Osteocyte (in vitro differentiated cells): ENCODE measurements at regions not wholly inside any gene's neighbourhood (a gene's known extent, or its start where the extent isn't known, plus 50 kb on each side); places are given as distances from the start of the nearest gene placed in this dataset.

Source experiments
- DNase-seq: peaks from one replicate; pipeline ENCODE4 v3.0.0; 2021; ENCODE audit warnings: mixed read lengths; ENCODE audit not compliant: unreplicated experiment; ENCODE audit errors: extremely low spot score
- H3K27ac Mint-ChIP-seq: one replicate; pipeline ENCODE4 v1.8.0; 2021; ENCODE audit warnings: mild to moderate bottlenecking, mixed read lengths; ENCODE audit not compliant: unreplicated experiment
- H3K27me3 Mint-ChIP-seq: one replicate; pipeline ENCODE4 v1.8.0; 2021; ENCODE audit warnings: mixed read lengths; ENCODE audit not compliant: unreplicated experiment
- H3K36me3 Mint-ChIP-seq: one replicate; pipeline ENCODE4 v1.8.0; 2021; ENCODE audit warnings: mixed read lengths; ENCODE audit not compliant: unreplicated experiment
- H3K4me1 Mint-ChIP-seq: one replicate; pipeline ENCODE4 v1.8.0; 2021; ENCODE audit warnings: mixed read lengths; ENCODE audit not compliant: unreplicated experiment
- H3K4me3 Mint-ChIP-seq: one replicate; pipeline ENCODE4 v1.8.0; 2021; ENCODE audit warnings: mild to moderate bottlenecking, moderate library complexity, mixed read lengths; ENCODE audit not compliant: unreplicated experiment
- H3K9me3 Mint-ChIP-seq: one replicate; pipeline ENCODE4 v1.8.0; 2021; ENCODE audit warnings: mixed read lengths; ENCODE audit not compliant: unreplicated experiment
- CTCF ChIP-seq: fragments of 200-600 bp; sonication (generic); IDR thresholded peaks from 2 replicates; pipeline ENCODE4 v1.5.0; 2021; ENCODE audit warnings: antibody characterized with exemption, mild to moderate bottlenecking, moderate library complexity

GRCh38 chr12:98127336-98127679, 388.1 kb upstream of the TMPO start:
- H3K4me3 Mint-ChIP-seq: no peak overlapping the region
- TF ChIP-seq CTCF: no peak
- no peak overlapping the region for H3K27ac Mint-ChIP-seq

GRCh38 chr12:98127854-98128253, 387.5 kb upstream of the TMPO start:
- Mint-ChIP-seq H3K4me3 (no peak overlapping the region), H3K36me3 (no peaks in the 10 kb centered on the region), H3K9me3 (no peaks in the 10 kb centered on the region), H3K27ac (no peak overlapping the region), H3K27me3 (no peaks in the 10 kb centered on the region), H3K4me1 (no peaks in the 10 kb centered on the region)
- no peak for TF ChIP-seq CTCF
- DNase-seq: no peak

More at GRCh38 chr12:98127336-98127679, 388.1 kb upstream of the TMPO start:
- Mint-ChIP-seq H3K27me3 (no peaks in the 10 kb centered on the region), H3K9me3 (no peaks in the 10 kb centered on the region), H3K4me1 (no peaks in the 10 kb centered on the region), H3K36me3 (no peaks in the 10 kb centered on the region)
- no peak for DNase-seq

GRCh38 chr12:98136544-98136943, 378.8 kb upstream of the TMPO start:
- DNase-seq: no peak
- H3K27ac Mint-ChIP-seq: no peak overlapping the region
- H3K4me3 Mint-ChIP-seq: no peak overlapping the region
- no peaks in the 10 kb centered on the region for H3K36me3 Mint-ChIP-seq
- TF ChIP-seq CTCF: no peak
- H3K27me3 Mint-ChIP-seq: peaks cover 2% of the 10 kb centered on the region
- H3K9me3 Mint-ChIP-seq: no peaks in the 10 kb centered on the region
- no peaks in the 10 kb centered on the region for H3K4me1 Mint-ChIP-seq

DNA sequence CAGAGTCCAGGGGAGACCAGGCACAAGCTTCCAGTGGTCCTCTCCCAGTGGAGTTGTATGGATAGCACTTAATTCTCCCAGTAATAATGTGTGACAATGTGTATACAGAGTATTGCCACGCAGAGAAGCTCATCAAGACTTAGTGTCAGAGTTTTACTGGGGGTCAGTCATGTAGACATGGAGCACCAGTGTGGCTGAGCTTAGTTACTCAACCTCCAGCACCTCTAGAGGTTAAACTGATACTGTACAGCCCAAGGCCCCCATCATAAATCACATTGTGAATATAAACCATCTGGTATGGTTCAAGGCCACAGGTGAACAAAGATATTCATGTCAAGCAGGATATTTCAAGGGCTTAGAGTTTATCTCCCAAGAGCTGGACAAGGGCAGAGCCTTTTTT, 378.1 kb upstream of the TMPO start:
- TF ChIP-seq CTCF: no peak
- Mint-ChIP-seq H3K9me3 (no peaks in the 10 kb centered on the region), H3K4me1 (no peaks in the 10 kb centered on the region), H3K36me3 (no peaks in the 10 kb centered on the region), H3K27me3 (peaks cover 2% of the 10 kb centered on the region), H3K27ac (no peak overlapping the region), H3K4me3 (no peak overlapping the region)
- no peak for DNase-seq

DNA sequence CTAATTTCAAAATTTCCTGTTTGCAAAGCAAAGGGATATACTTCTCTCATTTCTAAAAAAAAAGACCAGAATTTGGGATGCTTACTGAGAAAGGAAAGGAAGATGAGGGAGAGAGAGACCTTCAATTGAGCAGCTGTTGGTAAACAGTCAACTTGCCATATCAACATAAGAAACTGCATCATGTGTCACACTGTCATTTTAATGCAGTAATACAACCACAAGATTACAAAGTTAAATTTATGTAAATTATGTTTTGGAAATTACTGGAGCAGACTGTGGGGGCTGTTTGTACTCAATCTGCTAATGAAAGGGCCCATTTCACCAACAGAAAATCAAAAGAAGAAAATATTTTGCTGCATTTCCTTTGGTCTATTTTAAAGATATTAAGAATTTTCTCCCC, 370.4 kb upstream of the TMPO start:
- no peak for TF ChIP-seq CTCF
- Mint-ChIP-seq H3K36me3 (no peaks in the 10 kb centered on the region), H3K9me3 (no peaks in the 10 kb centered on the region), H3K27me3 (peaks cover 2% of the 10 kb centered on the region), H3K4me3 (no peak overlapping the region), H3K27ac (no peak overlapping the region), H3K4me1 (no peaks in the 10 kb centered on the region)
- no peak for DNase-seq
